Activated CD8-positive, alpha-beta memory T cell treated with anti-CD3 and anti-CD28 coated beads for 4 hours (primary cell): ENCODE measurements at regions not wholly inside any gene's neighbourhood (a gene's known extent, or its start where the extent isn't known, plus 50 kb on each side); places are given as distances from the start of the nearest gene placed in this dataset.
"Not testable (repeated sequence)": the region's sequence is repeated elsewhere in the genome, so short reads cannot be mapped to it uniquely, and the experiment has no call there.

Experiments used
- DNase-seq, 2 donors: peaks; one replicate each; pipeline ENCODE4 v3.0.0-alpha.2; 2020; ENCODE audit warnings: low read depth in 2 of 2

DNA sequence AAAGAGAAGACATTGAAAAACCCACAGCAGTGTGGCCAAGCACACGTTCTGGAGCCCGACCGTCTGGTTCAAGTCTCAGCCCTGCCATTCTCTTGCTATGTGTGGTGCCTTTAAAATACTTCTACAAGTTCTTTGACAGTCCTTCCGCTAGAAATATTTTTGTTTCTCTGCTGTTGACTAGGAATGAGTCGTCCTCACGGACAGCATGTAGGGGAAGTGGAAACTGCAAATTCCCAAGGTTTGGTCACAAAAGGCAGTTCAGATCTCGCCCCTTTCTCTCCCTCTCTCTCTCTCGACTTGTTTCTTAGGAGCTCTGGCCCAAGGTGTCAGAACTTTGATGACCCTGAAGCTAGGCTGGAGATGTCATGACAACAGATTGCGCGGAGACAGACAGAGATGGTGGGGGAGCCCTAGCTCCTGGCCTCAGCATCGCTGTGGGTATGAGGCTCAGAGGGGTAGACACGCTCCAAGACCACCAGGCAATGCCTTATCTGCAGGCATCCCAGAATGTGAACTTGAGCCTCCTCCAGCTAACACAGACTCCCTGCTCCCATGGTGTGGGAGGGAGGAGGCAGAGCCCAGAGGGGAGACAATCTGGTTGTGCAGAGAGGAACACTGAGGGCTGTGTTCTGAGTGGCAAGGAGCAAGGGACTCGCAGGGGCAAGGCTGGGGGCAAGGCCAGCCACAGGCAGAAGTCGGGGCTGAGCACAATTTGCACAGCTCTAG lies 368.9 kb upstream of the SULF2 start:
- DNase-seq = no peak

DNA sequence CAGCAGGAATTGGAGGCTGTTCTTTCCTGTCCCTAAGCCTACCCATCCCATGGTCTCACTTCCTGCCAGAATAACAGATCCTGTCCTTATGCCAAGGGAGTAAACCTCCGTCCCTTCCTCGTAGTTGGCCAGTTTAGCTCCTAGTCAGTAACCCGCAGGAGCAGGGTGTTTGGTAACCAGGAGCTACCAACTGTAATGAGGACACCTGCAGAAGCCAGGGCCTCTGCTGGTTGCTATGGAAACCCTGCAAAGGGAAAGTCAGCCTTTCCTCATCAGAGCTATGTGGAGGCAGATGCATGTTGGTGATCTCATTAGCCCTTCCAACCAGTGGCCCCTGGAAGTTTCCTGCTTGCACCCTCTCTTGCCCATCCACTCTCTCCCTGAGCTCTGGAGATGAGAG lies 368.2 kb upstream of the SULF2 start:
- no peak for DNase-seq

DNA sequence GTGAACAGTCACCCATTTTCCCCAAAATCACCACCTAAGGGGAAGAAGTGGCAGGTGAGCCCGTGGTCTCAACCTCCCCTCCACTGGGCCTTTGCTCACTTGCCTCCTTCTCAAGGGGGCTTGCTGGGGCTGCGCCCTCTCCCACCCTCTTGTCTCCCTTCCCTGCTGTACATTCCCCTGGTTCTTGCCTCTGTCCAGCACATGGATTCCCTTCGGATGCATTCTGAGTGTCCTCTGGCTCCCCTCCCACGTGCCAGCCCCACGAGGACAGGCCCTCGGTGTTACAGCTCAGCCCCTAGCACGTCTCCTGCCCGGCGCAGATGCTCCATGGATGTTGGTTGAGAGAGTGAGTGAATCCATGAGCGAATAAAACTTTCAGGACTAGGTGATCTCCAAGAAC lies 367.8 kb upstream of the SULF2 start:
- no peak for DNase-seq

DNA sequence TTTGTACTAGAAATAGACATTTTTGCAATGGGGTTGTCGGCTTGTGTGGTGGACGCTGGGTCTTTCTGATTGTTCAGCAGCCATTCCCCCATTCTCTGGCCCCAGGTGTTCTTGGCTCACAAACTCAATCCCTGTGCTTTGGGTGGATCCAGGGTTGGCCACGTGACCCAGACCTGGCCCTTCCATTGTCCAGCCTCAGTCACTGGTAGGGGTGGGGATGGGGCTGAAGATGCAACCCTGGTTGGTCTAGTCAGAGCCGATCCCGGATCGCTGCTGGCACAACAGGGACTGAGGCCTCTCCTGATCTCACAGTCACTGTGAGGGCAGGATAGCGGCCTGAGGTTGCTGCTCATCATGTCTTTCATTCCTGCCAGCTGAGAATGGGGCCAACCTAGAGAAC lies 365.3 kb upstream of the SULF2 start:
- no peak for DNase-seq

DNA sequence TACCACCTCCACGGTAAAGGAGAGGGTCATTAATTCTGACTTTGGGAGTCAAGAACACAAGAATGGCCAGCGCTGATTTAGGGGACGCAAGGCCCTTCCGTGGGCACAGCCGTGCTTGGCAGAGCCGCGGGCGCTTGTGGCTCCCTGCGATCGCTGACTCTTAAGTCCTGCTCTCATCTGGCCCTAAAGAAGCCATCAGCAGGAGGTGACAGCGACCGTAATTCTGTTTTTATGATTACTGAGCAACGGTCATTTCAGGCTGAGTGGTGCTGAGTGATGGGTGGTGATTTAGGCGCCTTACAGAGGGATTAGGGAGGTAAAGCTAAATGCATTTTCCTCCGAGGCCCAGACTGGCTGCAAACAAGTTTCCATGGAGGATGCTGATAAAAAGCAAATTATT lies 364.6 kb upstream of the SULF2 start:
- no peak for DNase-seq

DNA sequence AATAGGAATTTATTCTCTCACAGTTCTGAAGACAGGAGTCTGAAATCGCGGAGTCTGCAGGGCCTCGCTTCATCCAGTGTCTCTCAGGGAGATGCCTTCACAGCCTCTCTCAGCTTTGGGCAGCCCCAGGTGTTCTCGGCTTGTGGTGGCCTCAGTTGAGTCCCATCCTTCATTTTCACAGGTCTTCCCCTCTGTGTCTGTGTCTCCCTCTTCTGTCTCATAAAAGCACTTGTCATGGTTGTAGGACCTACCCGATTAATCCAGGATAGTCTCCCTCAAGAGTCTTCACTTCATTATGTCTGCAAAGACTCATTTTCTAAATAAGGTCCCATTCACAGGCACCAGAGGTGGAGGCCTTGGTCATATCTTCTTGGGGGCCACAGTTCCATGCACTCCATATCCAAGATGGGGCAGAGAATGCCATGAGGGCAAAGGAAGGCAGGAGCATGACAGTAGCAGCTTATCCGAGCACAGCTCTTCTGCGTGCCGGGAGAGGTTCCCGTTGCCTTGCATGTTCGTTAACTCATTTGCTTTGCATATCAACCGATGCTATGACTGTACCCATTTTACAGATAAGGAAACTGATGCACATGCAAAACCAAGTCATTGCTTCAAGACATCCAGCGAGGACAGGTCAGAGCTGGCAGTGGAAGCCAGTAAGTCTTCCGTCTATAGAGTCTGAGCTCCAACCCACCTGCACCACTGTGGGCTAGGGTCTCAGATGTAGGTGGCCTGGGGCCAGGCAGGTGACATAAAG lies 363.8 kb upstream of the SULF2 start:
- DNase-seq = no peak

DNA sequence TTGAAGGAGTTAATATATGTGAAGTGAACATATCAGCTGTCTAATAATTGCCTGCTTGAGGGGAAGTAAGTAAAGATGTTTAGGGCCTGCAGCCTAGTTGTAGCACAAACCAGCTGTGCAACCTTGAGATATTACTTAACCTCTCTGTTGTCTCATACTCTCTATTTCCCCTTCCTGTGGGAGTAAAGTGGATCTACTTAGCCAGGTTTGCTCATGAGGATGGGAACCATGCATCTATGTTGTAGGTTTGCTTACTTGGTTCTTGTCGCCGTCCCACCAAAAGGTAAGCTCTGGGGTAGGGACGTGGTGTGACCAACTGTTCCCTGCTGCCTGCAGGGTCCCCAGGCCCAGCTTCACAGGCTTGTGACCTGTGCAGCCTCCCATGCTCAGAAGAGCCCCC lies 362.7 kb upstream of the SULF2 start:
- DNase-seq = no peak

DNA sequence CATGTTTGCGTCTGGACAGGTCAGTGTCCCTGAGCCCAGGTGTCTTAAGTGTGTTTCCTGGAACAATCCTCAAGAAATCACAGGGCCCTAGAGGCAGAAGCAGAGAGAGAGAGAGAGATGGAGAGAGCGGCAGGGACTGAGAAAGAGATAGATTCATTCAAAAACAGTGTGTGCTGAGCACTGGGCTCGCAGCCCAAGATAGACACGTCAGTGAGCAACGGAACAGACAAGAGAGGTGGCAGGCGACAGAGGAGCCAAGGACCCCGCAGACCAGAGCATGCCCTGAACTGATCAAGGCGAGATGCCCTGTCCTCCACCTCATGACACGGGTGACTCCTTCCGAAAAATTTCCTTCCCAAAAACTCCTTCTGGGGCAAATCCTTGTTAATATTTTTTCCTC lies 362.0 kb upstream of the SULF2 start:
- no peak for DNase-seq

DNA sequence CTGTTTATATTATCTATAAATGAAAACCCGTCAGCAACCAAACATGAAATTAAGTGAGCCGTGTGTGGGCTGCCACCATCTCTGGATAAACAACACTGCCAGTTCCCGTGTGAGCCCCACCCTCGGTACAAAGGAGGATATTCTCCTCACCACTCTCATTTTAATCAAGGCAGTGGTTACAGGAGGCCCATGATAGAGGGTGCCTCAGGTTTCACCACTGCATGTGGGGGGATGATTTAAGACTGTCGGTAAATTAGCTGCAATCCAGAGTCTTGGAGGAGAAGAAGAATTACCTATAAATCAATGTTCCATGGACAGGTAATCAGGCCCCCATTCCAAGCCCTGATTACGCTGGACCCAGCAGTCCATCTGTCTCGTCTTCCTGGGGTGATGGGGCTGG lies 361.6 kb upstream of the SULF2 start:
- DNase-seq = no peak

DNA sequence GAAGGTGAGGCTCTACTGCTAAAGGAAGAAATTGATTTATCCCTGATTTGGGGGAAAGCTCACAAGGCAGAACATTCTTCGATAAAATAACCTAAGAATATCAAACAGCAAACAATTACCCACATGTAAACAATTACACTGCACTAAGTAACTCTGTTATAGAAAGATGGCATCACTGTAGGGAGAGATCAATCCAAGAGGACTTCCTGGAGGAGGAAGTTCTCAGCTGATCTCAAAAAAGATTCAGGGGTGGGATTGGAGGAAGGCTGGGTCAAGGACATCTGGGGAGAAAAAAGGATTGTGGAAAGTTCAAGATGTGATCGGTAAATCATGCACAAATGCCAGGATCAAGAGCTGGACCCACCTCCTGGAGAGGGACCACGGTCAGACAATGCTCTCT lies 361.0 kb upstream of the SULF2 start:
- no peak for DNase-seq

DNA sequence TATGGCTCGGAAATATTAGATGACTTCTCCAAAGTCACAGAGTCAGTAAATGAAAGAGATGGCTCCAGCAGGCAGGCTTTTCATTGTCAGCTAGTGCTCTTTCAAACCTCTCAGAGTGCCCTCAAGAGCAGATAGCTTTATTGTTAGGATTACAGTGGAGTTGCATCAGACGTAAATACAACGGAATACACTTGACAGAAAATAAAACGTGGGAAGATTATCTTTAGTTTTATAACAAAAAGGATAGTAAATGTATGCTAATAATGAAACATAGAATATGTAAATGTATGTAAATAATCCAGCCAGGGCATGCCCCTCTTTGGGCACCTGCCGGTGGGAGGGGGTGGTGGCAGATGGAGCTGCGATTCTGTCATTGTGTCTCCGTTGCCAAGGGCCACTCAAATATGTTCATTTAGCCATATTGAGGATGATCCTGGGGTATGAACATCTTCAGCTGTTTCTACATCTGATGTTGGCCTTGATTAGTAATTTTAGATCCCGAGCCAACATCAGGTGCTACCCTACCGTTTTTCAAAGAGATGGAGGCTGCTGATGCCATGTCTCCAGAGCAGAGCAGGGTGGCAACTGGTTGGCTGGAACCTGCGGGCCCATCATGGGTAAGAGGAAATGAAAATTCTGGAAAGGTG lies 358.3 kb upstream of the SULF2 start:
- DNase-seq = no peak

DNA sequence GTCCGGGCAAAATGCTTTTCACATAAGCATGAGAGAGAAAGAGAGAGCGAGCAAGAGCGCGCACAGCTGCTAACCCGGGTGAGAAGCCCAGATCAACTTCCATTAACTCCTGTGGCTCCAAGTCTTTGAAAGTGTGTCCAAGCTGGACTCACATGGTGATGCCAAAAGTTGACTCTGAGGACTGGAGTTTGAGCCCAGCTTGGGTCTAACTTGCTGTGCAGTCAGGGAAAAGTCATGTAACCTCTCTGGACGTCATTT lies 357.2 kb upstream of the SULF2 start:
- DNase-seq = no peak

DNA sequence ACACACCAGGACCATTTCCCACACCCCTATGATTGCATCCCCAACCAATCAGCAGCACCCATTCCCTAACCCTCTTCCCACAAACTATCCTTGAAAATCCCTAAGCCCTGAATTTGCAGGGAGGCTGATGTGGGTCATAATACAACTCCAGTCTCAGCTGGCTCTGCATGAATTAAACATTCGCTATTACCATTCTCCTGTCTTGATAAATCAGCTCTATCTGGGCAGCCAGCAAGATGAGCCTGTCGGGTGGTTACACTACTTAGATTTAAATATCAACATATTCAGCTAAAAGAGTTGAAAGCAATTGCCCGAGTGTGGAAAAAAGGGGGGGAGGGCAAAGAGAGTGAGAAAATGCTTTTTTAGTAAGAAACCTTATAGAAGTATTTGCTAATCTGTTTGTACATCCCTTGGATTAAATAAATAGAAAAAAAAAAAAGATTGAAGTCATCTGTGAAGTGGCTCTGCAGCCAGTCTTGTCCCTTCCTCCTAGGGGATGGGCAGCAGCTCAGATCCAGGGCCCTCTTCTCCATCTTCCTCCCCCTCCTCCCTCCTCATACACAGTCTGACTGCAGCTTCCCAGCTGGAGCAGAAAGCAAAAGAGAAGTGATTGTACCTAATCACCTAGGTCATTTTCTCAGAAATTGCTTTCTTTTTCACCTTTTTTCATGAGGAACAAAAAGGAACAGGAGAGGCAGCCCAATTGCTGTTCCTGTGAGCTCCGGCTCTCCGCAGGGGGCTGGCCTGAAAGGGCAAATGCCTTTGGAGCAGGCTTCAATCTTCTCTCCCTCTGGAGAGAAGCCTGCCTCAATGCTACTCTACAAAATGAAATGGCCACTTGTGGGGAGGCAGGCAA lies 356.6 kb upstream of the SULF2 start:
- no peak for DNase-seq

DNA sequence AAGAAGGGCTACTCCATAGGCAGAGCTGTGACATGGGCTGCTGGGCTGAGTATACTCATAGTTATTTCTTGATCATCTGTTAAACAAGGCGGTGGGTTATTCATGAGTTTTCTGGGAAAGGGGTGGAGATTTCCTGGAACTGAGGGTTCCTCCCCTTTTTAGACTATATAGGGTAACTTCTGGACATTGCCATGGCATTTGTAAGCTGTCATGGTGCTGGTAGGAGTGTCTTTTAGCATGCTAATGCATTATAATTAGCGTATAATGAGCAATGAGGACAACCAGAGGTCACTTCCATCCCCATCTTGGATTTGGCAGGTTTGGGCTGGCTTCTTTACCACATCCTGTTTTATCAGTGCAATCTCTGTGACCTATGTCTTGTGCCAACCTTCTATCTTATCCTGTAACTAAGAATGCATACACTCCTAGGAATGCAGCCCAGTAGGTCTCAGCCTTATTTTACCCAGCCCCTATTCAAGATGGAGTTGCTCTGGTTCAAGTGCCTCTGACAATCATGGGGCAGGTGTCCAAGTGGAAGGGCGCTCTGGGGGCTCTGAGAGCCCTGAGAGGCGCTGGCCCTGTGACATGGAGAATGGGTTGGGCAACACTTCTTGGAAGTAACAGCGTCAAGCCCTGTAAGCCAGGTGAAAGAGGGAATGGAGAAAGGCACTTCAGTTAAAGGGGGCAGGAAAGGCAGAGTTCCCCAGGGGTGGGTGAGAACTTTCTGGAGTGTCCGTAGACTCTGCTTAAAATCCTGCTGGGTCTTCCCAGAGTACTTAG lies 354.2 kb upstream of the SULF2 start:
- DNase-seq = no peak

DNA sequence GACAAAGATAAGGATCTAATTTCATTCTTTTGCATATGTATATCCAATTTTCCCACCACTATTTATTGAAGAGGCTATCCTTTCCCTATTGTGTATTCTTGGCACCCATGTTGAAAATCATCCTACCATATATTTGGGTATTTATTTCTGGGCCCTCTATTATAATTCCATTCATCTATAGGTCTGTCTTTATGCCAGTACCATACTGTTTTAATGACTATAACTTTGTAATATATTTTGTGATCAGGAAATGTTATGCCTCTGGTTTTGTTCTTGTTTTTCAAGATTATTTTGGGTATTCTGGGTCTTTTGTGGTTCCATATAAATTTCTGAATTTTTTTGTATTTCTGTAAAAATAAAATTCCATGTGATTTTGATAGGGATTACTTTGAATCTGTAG lies 347.6 kb upstream of the SULF2 start:
- DNase-seq = no peak

DNA sequence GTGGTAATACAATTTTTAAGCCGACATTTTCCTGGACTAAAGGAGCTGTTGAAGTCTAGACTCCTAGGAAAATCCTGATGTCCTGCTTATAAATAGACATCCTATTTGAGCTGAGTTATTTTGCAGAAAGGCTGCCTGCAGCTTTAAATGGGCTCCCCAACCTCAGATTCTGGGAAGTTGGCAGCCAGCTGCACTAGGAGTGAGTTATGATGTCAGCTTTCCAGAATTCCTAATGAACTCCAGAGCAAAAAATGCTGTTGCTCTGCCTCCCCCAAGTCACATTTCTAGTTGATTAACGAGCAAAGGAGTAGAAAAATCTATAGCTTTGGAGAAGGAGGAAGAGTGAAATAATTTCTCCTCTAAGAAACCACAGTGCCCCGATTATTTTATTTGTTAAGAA lies 346.3 kb upstream of the SULF2 start:
- no peak for DNase-seq

DNA sequence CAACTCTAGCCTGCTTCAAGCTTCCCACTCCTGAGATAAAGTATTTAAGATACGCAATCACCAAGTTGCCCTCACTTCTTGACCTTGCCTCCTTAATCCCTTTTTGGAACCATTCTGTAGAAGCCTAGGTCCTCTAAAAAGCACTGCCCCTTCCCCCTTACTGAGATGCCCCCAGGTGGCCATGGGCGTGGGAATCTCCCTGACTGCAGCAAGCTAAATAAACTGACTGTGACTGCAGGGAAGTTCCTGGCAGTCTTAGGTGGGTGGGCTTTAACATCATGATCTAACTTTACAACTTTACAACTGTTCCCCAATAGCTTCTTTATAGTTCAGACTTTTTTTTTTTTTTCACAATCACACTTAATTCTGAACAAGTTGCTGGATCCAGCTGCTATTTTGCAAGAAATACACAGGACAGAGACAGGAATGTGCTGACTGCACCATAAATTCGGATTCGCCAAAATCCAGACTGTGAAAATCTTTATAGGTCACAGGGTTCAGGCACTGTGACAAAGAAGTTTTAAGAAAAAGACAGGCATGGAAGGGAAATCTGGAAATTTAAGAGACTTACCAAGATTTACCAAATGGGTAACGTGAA lies 344.2 kb upstream of the SULF2 start:
- no peak for DNase-seq

DNA sequence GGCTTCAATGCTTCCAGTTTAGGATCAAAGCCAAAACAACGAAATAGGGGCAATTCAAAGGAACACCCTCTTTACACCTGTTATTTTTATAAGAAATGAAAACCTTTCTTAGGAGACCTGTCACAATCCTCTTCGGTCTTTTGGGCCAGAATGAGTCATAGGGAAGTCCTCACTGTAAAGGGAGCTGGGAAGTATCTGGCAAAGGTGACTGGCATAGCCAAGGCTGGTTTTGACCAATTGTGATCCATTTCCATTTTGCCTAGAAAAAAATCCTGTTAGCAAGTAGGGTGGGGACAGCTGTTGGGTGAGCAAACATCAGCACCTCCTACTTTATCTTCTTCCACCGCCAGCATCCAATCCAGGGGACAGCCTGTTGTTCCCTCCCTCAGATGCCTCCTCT lies 343.2 kb upstream of the SULF2 start:
- DNase-seq = no peak

DNA sequence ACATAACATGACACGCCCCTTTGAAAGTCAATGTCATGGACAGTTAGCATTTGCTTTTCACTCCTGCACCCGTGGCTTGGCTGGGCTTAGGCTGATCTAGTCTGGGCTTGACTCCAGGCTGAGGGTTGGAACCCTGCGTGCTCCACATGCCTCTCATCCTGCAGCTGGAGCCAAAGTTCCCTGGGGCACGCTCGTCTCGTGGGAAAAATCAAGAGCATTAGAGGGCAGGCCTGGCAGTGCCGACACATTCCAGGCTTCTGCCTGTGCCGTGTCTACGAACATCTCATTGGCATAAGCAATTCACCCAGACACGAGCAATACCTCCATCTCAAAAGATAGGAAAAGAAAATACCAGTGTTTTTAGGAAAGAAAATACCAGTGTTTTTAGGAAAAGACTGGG lies 342.7 kb upstream of the SULF2 start:
- DNase-seq = not testable (repeated sequence)

DNA sequence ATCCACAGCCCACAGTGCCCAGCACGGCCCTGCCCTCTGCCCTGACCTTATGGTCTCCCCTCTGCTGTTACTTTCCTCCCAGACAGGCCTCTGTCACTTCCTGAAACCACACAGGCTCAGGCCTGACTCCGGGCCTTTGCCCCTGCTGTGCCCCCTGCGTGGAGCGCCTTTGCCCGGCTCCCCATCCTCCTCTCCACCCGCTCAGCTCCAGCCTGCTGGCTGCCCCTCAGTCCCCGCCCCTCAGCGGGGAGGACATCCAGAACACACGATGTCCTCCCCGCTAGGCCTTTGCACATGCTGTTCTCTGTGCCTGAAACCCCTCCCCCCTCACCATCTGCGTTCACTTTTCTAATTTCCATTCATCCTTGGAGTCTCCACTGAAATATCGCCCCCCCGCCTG lies 341.9 kb upstream of the SULF2 start:
- DNase-seq = not testable (repeated sequence)

DNA sequence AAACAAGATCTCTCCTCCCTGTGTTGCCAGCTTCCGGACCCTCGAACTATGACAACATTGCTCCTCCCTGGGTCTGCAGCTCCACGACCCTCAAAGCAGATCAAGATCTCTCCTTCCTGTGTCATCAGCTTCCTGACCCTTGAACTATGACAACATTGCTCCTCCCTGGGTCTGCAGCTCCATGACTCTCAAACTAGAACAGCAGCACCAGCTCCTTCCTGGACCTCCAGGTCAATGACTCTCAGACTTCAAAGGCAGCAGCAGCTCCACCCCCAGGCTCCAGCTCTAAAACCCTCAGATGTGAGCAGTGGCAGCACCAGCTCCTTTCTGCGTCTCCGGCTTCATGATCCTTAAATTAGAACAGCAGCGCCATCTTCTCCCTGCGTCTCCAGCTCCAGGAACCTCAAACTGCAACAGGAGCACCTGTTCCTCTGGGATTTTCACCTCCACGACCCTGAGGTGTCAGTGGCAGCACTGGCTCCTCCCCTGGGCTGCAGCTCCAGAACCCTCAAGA lies 341.0 kb upstream of the SULF2 start:
- DNase-seq = no peak
